ENCODE measurements at regions not wholly inside any gene's neighbourhood (a gene's known extent, or its start where the extent isn't known, plus 50 kb on each side); places are given as distances from the start of the nearest gene placed in this dataset.

- DNase-seq (ENCODE audit: low spot score) (no peak), ATAC-seq (ENCODE audit: low FRiP score) (no peak)
- TF ChIP-seq, protein P1, sequence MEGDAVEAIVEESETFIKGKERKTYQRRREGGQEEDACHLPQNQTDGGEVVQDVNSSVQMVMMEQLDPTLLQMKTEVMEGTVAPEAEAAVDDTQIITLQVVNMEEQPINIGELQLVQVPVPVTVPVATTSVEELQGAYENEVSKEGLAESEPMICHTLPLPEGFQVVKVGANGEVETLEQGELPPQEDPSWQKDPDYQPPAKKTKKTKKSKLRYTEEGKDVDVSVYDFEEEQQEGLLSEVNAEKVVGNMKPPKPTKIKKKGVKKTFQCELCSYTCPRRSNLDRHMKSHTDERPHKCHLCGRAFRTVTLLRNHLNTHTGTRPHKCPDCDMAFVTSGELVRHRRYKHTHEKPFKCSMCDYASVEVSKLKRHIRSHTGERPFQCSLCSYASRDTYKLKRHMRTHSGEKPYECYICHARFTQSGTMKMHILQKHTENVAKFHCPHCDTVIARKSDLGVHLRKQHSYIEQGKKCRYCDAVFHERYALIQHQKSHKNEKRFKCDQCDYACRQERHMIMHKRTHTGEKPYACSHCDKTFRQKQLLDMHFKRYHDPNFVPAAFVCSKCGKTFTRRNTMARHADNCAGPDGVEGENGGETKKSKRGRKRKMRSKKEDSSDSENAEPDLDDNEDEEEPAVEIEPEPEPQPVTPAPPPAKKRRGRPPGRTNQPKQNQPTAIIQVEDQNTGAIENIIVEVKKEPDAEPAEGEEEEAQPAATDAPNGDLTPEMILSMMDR (IDR thresholded peaks at IDR 0.05): no peak
Observed at GRCh38 chr11:42244376-42244775, 784.9 kb upstream of the LRRC4C start.

DNA sequence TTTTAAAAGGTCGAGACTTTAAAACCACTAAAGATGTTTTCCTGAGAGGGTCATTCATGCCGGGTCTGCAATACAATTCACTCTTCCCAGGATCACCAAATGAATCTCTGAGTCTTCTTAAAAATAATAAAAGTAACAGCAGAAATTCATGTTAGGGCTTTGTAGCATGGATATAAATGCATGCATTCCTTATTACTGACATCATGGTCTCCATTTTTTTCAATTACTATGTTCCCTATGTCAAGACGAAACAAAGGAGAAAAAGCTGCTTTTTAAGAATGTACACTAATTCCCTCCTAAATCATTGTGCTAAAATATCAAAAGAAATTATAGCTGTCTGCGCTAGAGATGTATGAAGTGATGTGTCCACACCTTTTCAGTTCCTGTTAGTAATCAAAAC lies 789.9 kb upstream of the LRRC4C start:
- TF ChIP-seq, protein P1 (IDR thresholded peaks at IDR 0.05): no peak
- DNase-seq (ENCODE audit: low spot score) (no peak), ATAC-seq (ENCODE audit: low FRiP score) (no peak)

DNA sequence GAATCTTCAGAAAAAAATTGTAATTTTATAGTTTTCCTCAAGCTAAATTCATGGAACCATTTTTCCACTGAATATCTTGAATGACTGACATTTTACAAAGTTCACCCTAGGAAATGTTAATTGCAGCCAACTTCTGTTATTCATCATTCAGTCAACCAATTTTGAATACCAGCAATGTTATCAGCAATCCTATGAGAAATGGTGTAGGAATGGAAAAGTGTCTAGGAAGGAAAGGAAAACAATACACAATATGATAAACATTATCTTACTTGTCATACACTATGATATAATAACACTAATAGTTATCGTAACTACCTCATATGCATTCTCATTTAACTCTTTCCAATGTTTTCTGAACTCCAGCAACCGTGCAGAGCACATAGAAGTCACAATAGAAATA lies 790.5 kb upstream of the LRRC4C start:
- ATAC-seq (ENCODE audit: low FRiP score): no peak
- TF ChIP-seq, protein P1 (IDR thresholded peaks at IDR 0.05): no peak
- no peak for DNase-seq (ENCODE audit: low spot score)

- TF ChIP-seq, protein P1 (IDR thresholded peaks at IDR 0.05): no peak
- DNase-seq (ENCODE audit: low spot score) (no peak), ATAC-seq (ENCODE audit: low FRiP score) (no peak)
Observed at GRCh38 chr11:42251984-42252383, 792.5 kb upstream of the LRRC4C start.

GRCh38 chr11:42253156-42253555 lies 793.7 kb upstream of the LRRC4C start:
- DNase-seq (ENCODE audit: low spot score) (no peak), ATAC-seq (ENCODE audit: low FRiP score) (no peak)
- TF ChIP-seq, protein P1 (IDR thresholded peaks at IDR 0.05): no peak

DNA sequence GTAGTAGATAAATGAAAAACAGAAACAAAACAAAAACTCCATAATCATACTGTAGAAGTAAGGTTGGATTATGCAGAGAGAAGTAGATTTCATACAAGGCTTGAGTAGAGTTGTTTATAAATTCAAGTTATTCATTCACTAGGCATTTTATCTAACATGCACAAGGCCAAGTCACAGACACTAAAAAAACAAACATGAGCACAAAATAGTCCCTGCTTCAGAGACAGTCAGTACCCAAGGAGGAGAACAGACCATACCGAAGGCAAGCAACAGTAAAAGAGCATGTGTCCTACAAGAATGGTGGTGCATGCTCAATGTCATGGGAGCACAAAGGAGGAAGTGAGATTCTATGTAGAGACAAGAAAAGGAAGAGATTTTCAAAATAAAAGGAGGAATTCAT lies 796.5 kb upstream of the LRRC4C start:
- no peak for DNase-seq (ENCODE audit: low spot score)
- TF ChIP-seq, protein P1 (IDR thresholded peaks at IDR 0.05): no peak
- no peak for ATAC-seq (ENCODE audit: low FRiP score)

GRCh38 chr11:42257534-42257933 lies 798.1 kb upstream of the LRRC4C start:
- DNase-seq (ENCODE audit: low spot score): no peak
- ATAC-seq (ENCODE audit: low FRiP score): no peak
- TF ChIP-seq, protein P1 (IDR thresholded peaks at IDR 0.05): no peak

All from omental fat pad (tissue), 3 donors.